Hepatic stellate cell (primary cell): ENCODE measurements at regions not wholly inside any gene's neighbourhood (a gene's known extent, or its start where the extent isn't known, plus 50 kb on each side); places are given as distances from the start of the nearest gene placed in this dataset.
"Not testable (repeated sequence)": the region's sequence is repeated elsewhere in the genome, so short reads cannot be mapped to it uniquely, and the experiment has no call there.

Experiments used
- DNase-seq: peaks from one replicate; pipeline ENCODE4 v3.0.0; 2011; ENCODE audit warnings: low spot score

- no peak for DNase-seq
Observed at GRCh38 chr2:224110811-224111210, 71.7 kb upstream of the SERPINE2 start.

GRCh38 chr2:224109751-224110150 lies 70.7 kb upstream of the SERPINE2 start:
- no peak for DNase-seq

- DNase-seq, result no peak
Observed at GRCh38 chr2:224106794-224107193, 67.7 kb upstream of the SERPINE2 start.

GRCh38 chr2:224104668-224105386 lies 65.7 kb upstream of the SERPINE2 start:
- no peak for DNase-seq

GRCh38 chr2:224103651-224104050 lies 64.6 kb upstream of the SERPINE2 start:
- no peak for DNase-seq

GRCh38 chr2:224102991-224103390 lies 63.9 kb upstream of the SERPINE2 start:
- DNase-seq, result no peak

GRCh38 chr2:224101820-224102630 lies 62.9 kb upstream of the SERPINE2 start:
- peak; percentile 71 for DNase-seq

GRCh38 chr2:224099861-224100643 lies 61.0 kb upstream of the SERPINE2 start:
- DNase-seq, result no peak

GRCh38 chr2:224098481-224099230 lies 59.6 kb upstream of the SERPINE2 start:
- DNase-seq, result no peak

GRCh38 chr2:224094413-224094812 lies 55.3 kb upstream of the SERPINE2 start:
- DNase-seq, result no peak

GRCh38 chr2:224091671-224092070 lies 52.6 kb upstream of the SERPINE2 start:
- DNase-seq, result not testable (repeated sequence)

GRCh38 chr2:224089606-224090005 lies 50.5 kb upstream of the SERPINE2 start:
- DNase-seq, result not testable (repeated sequence)
